Endothelial cell of umbilical vein (primary cell): ENCODE measurements at regions not wholly inside any gene's neighbourhood (a gene's known extent, or its start where the extent isn't known, plus 50 kb on each side); places are given as distances from the start of the nearest gene placed in this dataset.

Experiments used
- EZH2 ChIP-seq: IDR thresholded peaks from 2 replicates; pipeline ENCODE4 v1.6.1; 2012; ENCODE audit warnings: borderline replicate concordance, low read depth, mild to moderate bottlenecking, moderate library complexity, low read length, inconsistent platforms; ENCODE audit not compliant: severe bottlenecking
- TF ChIP-seq, protein P1 (sequence below), 2 donors: IDR thresholded peaks; 1 replicate in 1 of 2; 2 replicates in 1 of 2; pipeline ENCODE4 v1.5.1; 2011; ENCODE audit warnings: low read length in 2 of 2, mild to moderate bottlenecking in 2 of 2, moderate library complexity in 2 of 2, control low read depth in 1 of 2, inconsistent platforms in 1 of 2, low read depth in 1 of 2; ENCODE audit not compliant: insufficient read depth in 1 of 2; ENCODE audit errors: extremely low read depth in 1 of 2

- TF ChIP-seq, protein P1, sequence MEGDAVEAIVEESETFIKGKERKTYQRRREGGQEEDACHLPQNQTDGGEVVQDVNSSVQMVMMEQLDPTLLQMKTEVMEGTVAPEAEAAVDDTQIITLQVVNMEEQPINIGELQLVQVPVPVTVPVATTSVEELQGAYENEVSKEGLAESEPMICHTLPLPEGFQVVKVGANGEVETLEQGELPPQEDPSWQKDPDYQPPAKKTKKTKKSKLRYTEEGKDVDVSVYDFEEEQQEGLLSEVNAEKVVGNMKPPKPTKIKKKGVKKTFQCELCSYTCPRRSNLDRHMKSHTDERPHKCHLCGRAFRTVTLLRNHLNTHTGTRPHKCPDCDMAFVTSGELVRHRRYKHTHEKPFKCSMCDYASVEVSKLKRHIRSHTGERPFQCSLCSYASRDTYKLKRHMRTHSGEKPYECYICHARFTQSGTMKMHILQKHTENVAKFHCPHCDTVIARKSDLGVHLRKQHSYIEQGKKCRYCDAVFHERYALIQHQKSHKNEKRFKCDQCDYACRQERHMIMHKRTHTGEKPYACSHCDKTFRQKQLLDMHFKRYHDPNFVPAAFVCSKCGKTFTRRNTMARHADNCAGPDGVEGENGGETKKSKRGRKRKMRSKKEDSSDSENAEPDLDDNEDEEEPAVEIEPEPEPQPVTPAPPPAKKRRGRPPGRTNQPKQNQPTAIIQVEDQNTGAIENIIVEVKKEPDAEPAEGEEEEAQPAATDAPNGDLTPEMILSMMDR (IDR thresholded peaks at IDR 0.05; ENCODE audit: extremely low read depth in 1 of 2, insufficient read depth in 1 of 2, low read depth in 1 of 2, low read length in 2 of 2), result no peak
- no peak for TF ChIP-seq EZH2
Observed at GRCh38 chr18:78658531-78658930, 321.1 kb upstream of the SALL3 start.
